ENCODE measurements at regions not wholly inside any gene's neighbourhood (a gene's known extent, or its start where the extent isn't known, plus 50 kb on each side); places are given as distances from the start of the nearest gene placed in this dataset.

- whole genome bisulfite sequencing (ENCODE audit: insufficient coverage, low coverage, missing lambda C conversion rate) = 1% methylated on average over 12 of the region's 12 CpGs
- TF ChIP-seq TSHZ1 (CRISPR knock-in tag; IDR thresholded peaks at IDR 0.05) (no peak), PHB2 (IDR thresholded peaks at IDR 0.05; ENCODE audit: low read depth) (no peak), THRAP3 (IDR thresholded peaks at IDR 0.05; ENCODE audit: borderline replicate concordance) (no peak), ATF4 (CRISPR knock-in tag; IDR thresholded peaks at IDR 0.05) (no peak), RAD51 (IDR thresholded peaks at IDR 0.05; ENCODE audit: borderline replicate concordance, low read depth) (no peak), HES1 (IDR thresholded peaks at IDR 0.05; ENCODE audit: low read depth) (no peak), CHD1 (IDR thresholded peaks at IDR 0.05; ENCODE audit: low read length) (no peak)
- TF ChIP-seq, protein P1, sequence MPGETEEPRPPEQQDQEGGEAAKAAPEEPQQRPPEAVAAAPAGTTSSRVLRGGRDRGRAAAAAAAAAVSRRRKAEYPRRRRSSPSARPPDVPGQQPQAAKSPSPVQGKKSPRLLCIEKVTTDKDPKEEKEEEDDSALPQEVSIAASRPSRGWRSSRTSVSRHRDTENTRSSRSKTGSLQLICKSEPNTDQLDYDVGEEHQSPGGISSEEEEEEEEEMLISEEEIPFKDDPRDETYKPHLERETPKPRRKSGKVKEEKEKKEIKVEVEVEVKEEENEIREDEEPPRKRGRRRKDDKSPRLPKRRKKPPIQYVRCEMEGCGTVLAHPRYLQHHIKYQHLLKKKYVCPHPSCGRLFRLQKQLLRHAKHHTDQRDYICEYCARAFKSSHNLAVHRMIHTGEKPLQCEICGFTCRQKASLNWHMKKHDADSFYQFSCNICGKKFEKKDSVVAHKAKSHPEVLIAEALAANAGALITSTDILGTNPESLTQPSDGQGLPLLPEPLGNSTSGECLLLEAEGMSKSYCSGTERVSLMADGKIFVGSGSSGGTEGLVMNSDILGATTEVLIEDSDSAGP (CRISPR knock-in tag; IDR thresholded peaks at IDR 0.05) = no peak
- TF ChIP-seq, protein P2, sequence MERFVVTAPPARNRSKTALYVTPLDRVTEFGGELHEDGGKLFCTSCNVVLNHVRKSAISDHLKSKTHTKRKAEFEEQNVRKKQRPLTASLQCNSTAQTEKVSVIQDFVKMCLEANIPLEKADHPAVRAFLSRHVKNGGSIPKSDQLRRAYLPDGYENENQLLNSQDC (CRISPR knock-in tag; IDR thresholded peaks at IDR 0.05) = no peak
These were observed 110.3 kb upstream of the TMC3 start for GRCh38 chr15:81484086-81484955.

More at GRCh38 chr15:81484086-81484955, 110.3 kb upstream of the TMC3 start:
- H3K36me3 ChIP-seq (ENCODE audit: control insufficient read depth, insufficient read depth, low read length) = no peaks in the 10 kb centered on the region
- peaks cover 9 to 27% of the 10 kb centered on the region in 2 experiments; a peak in 3 of 5 replicates for H3K27me3 ChIP-seq (ENCODE audit: control insufficient read depth in 2 of 2, insufficient read depth in 2 of 2, low read length in 2 of 2)
- no peak overlapping the region for H3K27ac ChIP-seq (ENCODE audit: extremely low read depth, low read depth, low read length)
- ATAC-seq = no peak
- no peak for DNase-seq (ENCODE audit: extremely low read depth in 1 of 4, low spot score in 3 of 4)
- no peaks in the 10 kb centered on the region for H3K9me1 ChIP-seq (ENCODE audit: control insufficient read depth, insufficient read depth, low read length)
- H3K9ac ChIP-seq (ENCODE audit: insufficient read depth in 1 of 2, low read depth in 2 of 2, low read length in 2 of 2) = no peak overlapping the region
- ChIA-PET POLR2A (interaction anchor here (0.6 kb wide), 1 partner anchor 412 kb away, joined by 3 read pairs; no protein-coding TSS in a partner anchor), CTCF (ENCODE audit: low intra/inter-chr PET ratio) (no interaction called here)
- H3K4me3 ChIP-seq = no peak overlapping the region
- FAIRE-seq = no peak
- no peak overlapping the region for H2AFZ ChIP-seq (ENCODE audit: low read depth, low read length)
- no peaks in the 10 kb centered on the region for H3K9me3 ChIP-seq (replicated peaks; ENCODE audit: control insufficient read depth, insufficient read depth, low read depth, low read length)
- H4K20me1 ChIP-seq (replicated peaks; ENCODE audit: control insufficient read depth, insufficient read depth, low read length) = no peaks in the 10 kb centered on the region
- intact Hi-C loops (cut with micrococcal nuclease) (loop anchor here (5.0 kb wide), 1 partner anchor 608 kb away; no protein-coding TSS in a partner anchor), in situ Hi-C loops (cut with MboI) (loop anchor here (10.0 to 25.0 kb wide), 2 partner anchors 628 to 710 kb away; no protein-coding TSS in a partner anchor)
- no peaks in the 10 kb centered on the region for H3K79me2 ChIP-seq (ENCODE audit: control insufficient read depth, insufficient read depth, low read length)
- no TSS peak for BruUV-seq (replicated peaks)
- no peaks in the 10 kb centered on the region for H3K4me1 ChIP-seq (replicated peaks in 1 of 2; ENCODE audit: control insufficient read depth in 2 of 2, insufficient read depth in 2 of 2, low read length in 2 of 2)
- no peak overlapping the region for H3K4me2 ChIP-seq (ENCODE audit: insufficient read depth, low read length)
